GM12865 (cell line): ENCODE measurements at regions not wholly inside any gene's neighbourhood (a gene's known extent, or its start where the extent isn't known, plus 50 kb on each side); places are given as distances from the start of the nearest gene placed in this dataset.

Source experiments
- DNase-seq: peaks from one replicate; pipeline ENCODE4 v3.0.0; 2010; ENCODE audit warnings: low read depth
- H3K4me3 ChIP-seq: 2 replicates; pipeline ENCODE4 v1.5.1; 2011; ENCODE audit warnings: mild to moderate bottlenecking, low read depth, low read length, control low read depth
- TF ChIP-seq, protein P1 (sequence below): IDR thresholded peaks from 2 replicates; pipeline ENCODE4 v1.5.1; 2011; ENCODE audit warnings: low read length, control low read depth, low read depth, inconsistent platforms; ENCODE audit not compliant: insufficient read depth; ENCODE audit errors: missing control alignments

DNA sequence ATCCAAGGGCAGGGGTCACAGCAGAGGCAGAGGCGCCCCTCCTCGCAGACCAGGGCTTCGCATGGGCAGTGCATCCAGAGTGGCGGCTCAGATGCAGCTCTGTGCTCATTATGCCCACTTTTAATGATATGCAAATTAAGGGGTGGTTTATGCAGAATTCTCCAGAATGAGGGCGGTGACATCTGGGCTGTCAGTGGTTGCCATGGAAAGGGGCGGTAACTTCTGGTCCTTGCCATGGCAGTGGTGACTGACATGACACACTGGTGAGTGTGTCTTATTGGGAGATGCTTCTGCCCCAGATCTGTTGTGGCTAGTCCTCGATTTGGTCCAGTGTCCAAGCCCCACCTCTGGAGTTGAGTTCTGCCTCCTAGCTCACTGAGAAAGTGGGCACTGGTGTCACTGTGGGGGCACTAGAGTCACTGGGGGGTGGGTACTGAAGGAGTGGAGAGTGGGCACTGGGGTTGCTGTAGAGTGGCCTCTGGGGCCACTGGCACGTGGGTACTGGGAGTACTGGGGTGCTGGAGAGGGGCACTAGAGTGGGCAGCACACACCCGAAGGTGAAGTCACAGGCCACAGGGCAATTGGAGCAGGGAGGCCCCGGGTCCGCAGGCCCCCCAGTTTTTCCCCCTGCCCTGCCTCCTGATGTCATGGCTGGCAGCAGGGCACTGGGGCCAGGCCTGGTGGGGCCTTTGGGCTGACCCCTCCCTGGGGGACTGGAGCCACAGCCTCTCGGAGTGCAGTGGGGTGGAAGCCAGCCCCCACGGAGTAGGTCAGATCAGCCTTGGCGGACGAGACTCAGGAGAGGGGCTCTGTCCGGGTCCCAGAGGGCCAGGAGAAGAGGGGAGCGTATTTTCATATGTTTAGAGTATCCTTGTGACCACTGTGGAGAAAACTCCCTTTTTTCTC, 98.6 kb upstream of the NKX1-1 start:
- DNase-seq: no peak
- no peak overlapping the region for H3K4me3 ChIP-seq
- TF ChIP-seq, protein P1, sequence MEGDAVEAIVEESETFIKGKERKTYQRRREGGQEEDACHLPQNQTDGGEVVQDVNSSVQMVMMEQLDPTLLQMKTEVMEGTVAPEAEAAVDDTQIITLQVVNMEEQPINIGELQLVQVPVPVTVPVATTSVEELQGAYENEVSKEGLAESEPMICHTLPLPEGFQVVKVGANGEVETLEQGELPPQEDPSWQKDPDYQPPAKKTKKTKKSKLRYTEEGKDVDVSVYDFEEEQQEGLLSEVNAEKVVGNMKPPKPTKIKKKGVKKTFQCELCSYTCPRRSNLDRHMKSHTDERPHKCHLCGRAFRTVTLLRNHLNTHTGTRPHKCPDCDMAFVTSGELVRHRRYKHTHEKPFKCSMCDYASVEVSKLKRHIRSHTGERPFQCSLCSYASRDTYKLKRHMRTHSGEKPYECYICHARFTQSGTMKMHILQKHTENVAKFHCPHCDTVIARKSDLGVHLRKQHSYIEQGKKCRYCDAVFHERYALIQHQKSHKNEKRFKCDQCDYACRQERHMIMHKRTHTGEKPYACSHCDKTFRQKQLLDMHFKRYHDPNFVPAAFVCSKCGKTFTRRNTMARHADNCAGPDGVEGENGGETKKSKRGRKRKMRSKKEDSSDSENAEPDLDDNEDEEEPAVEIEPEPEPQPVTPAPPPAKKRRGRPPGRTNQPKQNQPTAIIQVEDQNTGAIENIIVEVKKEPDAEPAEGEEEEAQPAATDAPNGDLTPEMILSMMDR: no peak

- no peak for DNase-seq
- no peak overlapping the region for H3K4me3 ChIP-seq
- TF ChIP-seq, protein P1: no peak
Observed at GRCh38 chr4:1503583-1504471, 97.6 kb upstream of the NKX1-1 start.

DNA sequence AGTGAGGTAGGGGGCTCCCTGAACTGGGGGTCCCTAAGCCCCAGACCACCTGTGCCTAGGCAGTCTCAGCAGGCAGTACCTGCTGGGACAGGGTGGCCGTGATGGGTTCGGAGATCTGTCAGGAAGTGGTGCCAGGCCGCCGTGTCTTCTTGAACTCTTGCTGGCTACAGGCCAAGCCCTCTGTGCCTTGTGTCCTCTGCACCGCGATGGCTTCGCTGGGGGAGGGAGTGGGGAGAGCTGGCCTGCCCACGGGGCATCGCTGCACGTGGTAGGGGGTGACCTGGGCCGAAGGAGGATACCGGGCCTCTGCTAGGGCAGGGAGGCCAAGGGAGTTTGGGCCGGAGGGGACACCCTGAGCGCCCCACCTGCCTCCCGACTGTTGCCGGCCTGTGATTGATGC, 96.7 kb upstream of the NKX1-1 start:
- no peak overlapping the region for H3K4me3 ChIP-seq
- no peak for DNase-seq
- TF ChIP-seq, protein P1: no peak

DNA sequence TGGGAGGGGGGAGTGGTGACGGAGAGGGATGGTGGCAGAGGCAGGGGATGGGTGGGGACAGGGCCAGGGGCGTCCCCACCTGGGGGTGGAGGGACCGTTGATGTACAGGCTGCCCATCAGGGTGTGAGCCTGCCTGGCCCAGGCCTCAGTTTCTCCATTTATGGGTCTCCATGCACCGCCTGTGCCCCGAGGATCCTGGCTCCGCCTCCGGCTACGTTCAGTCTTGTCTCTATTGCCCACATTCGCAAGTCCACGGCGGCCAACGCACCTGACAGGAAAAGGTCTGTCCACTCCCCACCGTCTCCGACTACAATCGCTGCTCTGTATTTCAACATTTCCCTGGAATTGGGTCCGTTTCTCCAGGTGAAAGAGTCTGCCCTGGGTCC, 96.3 kb upstream of the NKX1-1 start:
- no peak overlapping the region for H3K4me3 ChIP-seq
- no peak for DNase-seq
- TF ChIP-seq, protein P1: no peak

- no peak overlapping the region for H3K4me3 ChIP-seq
- no peak for DNase-seq
- TF ChIP-seq, protein P1: no peak
Observed at GRCh38 chr4:1501754-1502500, 95.7 kb upstream of the NKX1-1 start.

- no peak for DNase-seq
- TF ChIP-seq, protein P1: no peak
- H3K4me3 ChIP-seq: no peak overlapping the region
Observed at GRCh38 chr4:1500966-1501753, 94.9 kb upstream of the NKX1-1 start.
